GM21390 (cell line): ENCODE measurements at regions not wholly inside any gene's neighbourhood (a gene's known extent, or its start where the extent isn't known, plus 50 kb on each side); places are given as distances from the start of the nearest gene placed in this dataset.
"Not testable (repeated sequence)": the region's sequence is repeated elsewhere in the genome, so short reads cannot be mapped to it uniquely, and the experiment has no call there.

Experiments
- ATAC-seq: cut with Tn5 transposase; IDR thresholded peaks from one replicate; pipeline ENCODE4 v1.9.1; 2021; ENCODE audit not compliant: unreplicated experiment

DNA sequence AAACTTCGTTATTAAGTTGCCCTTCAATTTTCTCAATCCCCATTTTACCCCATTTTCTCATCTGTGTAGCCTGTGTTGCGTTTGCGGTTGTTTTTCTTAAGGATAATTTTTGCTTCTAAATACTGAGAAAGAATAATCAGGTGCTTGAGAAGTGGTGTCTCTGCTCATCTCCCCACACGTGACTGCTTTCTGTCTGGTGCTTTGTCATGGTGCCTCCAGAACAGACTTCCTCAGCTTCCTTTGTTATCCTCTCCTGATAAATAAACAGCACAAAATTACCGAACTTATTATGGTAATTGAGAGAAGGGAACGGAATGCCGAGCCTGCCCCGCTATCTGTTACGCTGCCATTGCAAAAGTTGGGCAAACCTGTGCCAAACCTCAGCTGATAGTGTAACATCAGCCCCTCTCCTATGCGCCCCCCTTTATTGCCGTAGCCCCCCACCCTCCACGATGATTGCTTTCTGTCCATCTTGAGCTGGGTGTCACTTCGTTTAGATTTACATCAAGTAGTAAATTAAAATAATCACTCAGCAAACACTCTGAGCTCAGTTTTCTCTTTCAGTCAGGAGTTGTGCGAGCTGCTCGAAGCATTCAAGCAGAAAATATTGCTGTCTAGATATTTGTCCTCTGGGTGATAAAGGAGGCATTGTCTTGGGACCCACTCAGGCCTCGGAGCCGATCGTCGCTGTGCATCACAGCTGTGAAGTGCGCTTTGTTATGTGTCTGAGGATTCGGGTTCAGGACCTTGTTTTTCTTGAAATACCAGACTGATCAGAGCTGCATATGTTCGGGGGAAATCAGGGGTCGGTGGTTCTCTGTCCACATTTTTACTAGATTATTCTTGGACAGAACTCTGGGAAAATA is 1008.5 kb upstream of the FANCL start:
- no peak for ATAC-seq

DNA sequence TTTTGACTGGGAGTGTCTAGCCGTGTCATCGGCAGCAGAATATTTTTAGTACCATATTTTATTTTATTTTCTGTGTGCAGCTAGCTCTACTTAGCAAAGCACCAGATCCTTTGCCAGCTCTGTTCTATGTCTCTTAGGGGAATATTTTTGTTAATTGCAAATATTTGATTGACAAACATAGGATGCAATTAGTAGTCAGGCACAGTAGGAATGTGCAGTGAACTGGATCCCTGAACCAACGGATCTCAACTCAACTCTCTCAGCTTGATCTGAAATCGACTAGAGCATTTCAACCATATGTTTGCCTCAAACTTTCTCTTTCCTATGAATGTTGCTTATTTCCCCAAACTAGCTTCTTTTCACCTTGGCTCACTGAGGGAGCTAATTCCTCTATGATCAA is 998.0 kb upstream of the FANCL start:
- no peak for ATAC-seq

DNA sequence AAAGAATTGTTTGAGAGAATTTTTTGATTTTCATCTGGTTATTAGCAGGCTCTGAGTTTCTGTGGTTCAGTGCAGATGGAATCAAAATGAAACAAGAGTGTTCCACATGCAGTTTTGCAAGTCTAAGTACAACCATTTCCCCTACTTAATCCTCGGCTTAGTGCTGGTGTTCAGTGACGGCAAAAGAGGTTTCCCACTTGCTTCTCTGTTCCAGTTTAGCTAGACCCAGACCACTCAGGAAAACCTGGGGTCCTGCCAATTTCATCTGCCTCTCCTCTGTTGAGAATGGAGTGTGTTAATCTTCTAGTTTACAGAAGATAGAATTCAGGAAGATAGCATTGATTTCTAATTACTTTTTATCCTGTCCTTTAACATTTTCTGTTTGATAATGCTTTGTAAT is 996.2 kb upstream of the FANCL start:
- no peak for ATAC-seq

DNA sequence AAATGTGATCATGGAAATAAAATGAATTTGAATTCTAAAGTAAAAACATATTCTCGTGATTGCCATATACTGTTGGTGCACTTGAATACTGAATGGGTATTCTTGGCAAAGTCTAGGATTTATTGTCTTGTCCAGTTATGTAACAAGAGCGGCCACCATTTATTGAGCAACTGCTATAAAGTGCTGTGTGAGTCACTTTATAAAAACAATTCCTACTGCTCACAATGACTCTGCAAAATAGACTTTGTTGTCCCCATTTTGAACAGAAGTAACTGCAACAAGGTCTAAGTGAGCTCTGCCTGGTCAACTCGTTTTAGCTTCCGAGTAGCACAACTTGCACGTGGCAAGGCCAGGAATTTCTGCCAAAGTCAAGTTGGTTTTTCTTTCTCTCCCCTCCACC is 995.6 kb upstream of the FANCL start:
- ATAC-seq, result no peak

DNA sequence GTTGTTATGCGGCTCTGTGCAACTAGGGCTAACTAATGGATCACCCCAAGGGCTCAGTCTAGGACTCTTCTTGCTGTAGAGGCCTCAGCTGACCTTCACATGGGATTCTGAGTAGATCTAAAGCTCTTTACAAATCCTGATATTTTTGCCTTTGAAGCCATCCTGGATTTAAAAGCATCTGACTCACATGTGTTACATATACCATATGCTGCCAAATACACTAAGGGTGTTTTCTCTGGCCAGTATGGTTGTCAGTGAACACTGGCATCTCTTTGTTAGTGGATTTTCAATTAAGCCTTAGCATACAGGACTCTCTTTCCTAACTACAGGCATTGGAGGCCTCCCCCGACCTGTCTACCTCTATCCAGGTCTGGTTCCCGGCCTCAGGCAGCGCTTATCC is 992.8 kb upstream of the FANCL start:
- no peak for ATAC-seq

DNA sequence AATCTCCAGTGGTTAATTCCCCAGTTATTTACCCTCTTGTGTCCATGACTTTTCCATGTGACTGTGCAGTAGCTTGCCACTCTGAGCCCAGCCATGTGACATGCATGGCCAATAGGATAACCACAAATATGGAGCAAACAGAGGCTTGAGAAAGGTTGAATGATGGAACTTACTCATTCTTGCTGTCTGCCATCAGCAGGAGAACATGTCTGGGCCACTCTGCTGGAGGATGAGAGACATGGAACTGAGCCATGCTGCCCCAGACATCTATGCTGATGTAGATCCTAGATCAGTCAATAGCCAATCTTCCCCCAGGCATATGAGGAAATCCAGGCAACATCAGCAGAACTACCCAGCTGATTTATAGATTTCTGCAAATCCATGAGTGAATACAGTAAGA is 992.3 kb upstream of the FANCL start:
- ATAC-seq, result no peak

DNA sequence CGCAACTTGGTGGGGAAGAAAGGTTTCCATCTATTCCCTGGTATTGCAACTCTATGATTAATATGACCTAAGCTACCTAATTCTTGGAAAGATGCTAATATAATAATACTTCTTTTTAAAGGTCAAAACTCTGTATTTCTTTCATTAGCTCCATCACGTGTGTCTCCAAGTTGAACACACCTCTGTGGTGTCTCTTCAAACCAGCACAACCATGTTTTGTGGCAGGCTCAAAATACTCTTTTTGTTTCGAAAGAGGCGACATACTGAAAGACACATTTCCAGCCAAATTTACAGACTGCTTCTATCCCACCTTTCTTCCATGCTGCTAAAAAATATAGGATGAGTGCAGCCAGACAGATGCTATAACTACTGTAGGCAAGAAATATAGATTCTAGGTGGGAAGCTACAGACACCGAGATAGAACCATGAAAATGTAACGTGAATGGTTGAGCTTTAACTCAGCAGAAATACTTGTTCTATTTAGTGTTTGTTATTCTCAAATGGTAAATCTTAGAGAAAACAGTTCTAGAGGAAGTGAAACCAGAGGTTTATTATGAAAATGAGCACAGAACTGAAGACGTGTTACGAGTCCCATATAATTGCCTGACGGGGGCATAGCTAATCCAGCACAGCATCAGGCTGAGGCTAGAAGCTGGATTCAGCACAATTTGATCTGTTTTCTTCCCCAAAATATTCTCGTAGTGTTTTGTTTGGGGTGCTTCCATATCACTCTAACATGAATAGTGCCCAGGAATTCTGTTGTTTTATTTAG is 991.5 kb upstream of the FANCL start:
- peak; percentile 92 for ATAC-seq

DNA sequence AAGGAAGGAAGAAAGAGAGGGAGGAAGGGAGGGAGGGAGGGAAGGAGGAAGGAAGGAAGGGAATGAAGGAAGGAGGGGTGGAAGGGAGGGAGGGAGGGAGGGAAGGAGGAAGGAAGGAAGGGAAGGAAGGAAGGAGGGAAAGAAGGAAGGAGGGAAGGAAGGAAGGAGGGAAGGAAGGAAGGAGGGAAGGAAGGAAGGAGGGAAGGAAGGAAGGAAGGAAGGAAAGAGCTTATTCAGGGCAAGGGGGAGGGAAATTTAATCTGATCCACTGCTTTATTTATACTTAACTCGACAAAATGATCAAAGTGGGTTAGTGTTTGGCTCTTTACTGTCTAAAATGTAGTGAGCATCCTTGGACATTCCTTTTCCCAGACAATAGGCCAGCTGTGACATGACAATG is 985.2 kb upstream of the FANCL start:
- ATAC-seq, result not testable (repeated sequence)

DNA sequence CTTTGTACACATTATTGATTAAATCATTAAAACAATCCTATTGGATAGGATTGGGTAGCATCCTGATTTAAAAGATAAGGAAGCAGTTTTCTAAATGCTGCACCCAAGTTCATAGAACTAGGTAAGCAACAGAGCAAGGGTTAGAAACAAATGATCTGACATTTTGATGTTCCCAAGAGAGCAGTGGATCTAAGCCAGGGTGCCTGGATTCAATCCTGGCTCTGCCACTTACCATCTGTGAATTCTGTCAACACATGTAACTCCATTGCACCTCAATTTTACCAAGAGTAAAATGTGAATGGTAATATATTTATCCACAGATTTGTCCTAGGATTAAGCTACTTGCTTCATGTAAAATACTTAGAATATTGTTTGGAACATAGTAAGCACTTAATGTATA is 982.6 kb upstream of the FANCL start:
- ATAC-seq, result no peak

DNA sequence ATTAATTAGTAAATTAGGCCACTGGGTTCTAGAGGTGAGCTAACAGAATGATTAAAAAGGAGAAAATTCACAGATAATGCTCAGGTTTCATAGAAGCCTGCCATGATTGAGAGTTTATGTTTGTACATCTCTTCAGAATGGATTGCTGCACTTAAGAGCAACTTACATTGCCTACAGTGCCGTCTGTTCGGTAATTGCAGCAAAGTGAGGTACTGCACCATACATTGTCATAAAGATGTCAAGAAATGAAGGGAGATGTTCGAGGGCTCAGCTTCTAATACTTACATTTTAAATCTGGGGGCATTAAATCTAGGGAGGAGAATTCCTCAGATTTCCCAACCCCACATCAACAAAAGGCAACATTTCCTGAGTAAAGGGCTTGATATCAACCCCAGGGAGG is 976.2 kb upstream of the FANCL start:
- no peak for ATAC-seq

DNA sequence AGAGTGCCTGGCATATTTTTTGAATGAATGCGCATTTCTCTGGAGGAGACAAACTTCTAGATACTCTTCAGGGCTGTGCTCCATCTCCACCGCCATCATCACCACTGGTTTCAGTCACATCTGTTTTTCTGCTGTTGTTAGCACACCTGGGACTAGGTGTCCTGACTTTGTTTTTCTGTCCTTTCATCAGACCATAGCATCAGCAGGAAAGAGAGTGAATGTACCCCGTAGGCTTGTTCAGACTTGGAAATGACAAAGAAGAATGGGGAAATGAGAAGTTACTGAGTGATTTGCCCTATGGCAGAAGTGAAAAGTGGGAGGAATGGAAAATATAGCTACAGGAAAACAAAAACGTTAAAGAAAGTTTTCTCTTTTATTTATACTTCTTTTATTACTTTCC is 965.2 kb upstream of the FANCL start:
- no peak for ATAC-seq

DNA sequence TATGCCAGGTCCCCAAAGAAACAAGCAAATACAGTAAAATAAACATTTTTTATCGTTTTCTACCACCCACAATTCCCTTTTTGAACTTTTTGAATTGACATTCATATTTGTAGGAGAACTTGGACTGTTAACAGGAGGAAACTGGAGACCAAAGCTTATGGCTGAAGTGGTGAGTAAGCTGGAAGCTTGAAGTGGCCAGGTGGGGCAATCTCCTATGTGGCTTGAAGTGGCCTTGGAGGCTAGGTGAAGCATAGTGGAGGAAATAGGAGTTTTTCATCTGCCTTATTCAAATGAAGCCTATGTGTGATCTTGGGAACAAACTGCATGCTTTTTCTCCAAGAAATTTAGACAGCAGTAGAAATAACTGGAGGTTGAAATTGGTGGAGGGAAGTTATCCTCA is 962.9 kb upstream of the FANCL start:
- ATAC-seq, result no peak

DNA sequence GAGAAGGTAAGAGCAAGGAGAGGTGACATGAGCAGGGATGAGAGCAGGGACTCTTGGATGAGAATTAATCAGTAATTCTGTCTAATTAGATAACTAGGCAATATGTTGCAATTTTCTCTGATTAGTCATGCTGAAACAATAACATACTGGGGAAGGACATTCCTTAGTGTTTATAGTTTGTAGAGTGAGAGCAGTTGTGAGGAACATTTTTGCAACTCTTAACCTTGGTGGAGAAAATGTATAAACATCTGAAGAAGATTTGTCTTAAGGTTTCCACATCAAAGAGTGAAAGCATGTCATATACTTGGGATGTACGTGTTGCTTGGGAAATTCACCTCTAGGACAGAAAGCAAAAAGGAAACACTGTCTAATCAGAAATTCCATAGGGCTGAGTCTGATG is 955.4 kb upstream of the FANCL start:
- ATAC-seq, result no peak

DNA sequence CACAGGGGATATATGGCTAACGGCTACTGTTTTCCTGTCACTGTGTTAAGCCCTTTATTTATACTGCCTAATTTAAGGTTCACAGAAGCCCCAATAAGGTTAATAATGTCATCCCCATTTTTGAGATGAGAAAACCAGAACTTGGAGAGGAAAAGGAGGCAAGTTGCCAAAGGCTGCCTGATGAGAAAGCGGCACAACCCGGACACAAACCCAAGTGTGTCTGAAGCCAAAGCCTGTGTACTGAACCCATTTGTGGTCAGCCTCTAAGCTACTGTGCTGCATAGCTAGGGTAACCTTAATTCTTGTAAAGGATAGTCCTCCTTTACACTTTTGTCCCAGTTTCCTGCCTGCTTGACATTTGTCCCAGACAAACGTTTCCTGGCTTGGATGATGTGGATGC is 954.7 kb upstream of the FANCL start:
- ATAC-seq, result no peak

DNA sequence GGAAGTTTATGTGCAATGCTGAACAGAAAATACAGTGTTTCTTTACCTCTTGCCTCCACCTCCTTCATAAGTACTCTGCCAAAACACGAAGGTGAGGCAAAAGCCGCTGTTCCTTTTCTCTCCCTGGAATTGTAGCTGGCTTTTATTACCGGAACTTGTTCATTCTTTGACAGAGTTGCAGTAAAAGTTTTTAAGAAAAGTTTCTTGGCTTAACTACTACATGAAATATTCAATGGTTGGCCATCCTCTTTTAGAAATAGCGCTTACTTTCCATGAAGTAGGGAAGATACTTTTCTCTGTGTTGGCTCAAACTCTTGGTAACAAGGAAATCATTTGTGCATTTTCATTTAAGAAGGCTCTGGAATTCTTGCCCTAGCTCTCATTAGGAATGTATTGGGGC is 950.7 kb upstream of the FANCL start:
- no peak for ATAC-seq

DNA sequence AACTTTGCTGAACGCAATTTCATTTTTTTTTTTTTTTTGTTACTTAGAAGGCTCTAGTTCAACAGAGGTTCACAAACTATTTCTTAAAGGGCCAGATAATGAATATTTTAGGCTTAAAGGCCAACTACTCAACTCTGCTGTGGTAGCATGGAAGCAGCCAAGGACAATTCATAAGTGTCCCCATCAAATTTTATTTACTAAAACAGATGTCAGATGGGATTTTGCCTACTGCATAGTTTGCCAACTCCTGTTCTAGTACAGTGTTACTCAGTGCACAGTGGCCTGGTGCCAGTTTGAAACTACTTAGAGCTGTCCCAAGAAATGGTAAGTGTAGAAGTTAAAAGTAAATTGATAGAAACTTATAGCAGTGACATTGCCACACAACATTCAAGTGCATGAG is 949.4 kb upstream of the FANCL start:
- no peak for ATAC-seq

DNA sequence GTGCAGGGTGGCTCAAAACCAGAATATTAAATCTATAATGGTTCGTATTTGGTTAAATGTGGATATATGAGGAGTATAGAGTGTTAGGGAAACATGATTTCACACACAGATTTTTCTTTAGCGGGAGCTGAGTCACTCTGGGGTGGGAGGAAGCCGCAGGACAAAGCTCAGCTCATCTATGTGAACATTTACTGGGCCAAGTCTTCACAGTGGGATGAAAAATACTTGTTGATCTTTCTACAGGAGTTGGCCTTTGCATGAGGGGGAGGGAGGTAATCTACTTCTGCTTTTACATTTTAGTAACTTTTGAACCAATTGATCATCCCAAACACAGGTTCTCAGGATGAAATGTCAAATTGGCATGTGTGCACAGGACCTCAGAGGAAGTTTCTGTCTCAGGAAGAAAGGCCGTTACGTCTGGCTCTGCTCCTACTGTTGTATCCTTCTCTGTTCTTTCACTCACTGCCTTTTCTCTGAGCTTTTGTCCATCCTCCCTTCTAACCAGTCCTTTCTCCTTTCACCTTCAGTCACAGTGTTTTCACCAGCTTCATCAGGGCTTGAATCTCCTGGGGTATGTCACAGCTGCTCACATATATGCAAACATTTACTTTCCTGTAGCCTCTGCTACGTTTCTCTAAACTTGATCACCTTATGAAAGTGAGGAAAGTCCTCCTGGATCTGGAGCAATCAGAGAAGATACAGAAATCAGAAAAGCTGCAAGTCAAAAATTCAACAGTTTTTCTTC is 943.3 kb upstream of the FANCL start:
- no peak for ATAC-seq

DNA sequence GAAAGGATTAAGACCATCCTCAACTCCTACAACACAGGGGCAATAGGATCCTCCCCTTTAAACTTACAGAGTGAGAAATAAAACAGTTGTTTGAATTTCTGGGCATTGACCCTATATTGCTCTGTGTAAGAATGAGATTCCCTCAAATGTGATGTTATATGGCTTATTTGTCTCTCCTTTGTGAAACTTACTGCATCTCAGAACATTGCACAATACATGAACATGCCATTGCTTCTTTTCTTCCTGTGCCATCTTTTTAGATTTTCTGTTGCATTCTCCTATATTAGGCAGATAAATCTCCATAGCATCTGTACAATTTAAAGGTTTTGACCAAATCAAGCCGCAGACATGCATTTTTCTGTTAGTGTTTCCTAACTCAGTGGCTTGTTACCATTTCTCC is 941.9 kb upstream of the FANCL start:
- no peak for ATAC-seq

DNA sequence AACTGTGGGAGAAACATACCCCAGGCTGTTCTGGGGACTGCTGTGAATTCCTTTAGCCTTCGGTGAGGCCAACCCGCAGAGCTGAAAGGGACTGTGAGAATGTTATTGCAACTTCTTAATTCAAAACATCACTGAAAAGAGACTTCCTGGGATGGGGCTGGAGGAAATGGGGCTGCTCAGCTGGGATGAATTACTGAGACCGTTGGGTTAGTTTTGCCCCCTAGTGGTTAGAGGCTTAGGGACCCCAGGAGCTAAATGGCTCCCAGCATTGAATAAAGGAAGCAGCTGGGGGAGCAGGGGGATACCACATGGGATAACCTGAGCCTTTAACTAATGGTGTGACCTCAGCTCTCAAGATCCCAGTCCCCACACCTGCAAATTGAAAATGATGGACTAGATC is 941.1 kb upstream of the FANCL start:
- ATAC-seq, result no peak

DNA sequence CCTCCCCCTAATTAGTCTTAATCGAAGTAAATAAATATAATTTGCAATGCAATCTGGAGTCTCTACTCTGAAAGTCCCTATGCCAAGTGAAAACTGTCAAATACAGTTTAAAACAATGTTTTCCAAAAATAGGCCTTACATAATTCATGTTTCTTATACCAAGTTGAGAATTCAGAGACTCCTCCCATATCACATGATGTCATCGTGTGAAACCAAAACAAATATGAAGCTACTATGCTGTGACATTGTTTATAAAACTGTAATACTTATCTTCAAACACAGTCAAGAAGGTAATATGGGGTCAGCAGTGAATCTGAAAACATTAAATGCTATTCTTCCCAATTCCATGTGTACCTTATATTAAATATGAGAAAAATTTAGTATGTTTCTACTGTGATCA is 940.2 kb upstream of the FANCL start:
- ATAC-seq, result no peak

DNA sequence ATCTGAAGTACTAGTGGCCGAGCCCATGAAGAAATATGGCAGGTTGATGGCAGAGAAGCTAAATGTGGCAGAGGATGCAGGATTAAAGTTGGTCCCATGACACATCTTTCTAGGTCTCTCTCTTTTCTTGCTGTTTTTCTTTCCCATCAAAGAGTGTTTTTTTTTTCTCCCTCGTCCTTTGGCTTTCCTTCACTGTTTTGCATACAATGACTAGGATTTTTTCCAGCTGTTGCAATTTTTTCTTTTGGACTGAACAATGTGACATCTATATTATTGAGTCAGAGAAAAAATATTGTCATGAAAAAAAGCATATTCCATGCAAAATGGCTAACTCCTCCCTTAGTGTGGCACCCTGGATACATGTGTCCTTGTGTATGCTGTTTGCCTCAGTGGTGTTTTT is 939.5 kb upstream of the FANCL start:
- no peak for ATAC-seq

DNA sequence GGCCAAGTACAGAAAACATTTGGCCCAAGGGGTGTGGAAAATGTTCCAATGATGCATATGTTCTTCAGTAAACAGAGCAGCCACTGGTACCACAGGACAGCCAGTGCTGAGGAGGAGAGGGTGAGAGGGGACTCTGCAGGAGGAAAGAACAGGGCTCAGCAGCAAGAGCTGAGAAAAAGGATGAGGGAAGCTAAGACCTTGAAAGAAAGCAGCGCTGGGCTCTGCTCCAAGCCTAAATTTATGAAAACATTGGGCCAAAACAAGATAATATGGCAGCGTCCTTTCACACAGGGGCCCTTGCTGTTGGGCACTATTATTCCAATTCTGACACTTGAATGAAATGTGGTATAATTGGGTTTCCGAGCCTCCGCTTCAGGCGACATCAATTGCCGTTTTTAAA is 939.0 kb upstream of the FANCL start:
- no peak for ATAC-seq
